ENCODE measurements at regions not wholly inside any gene's neighbourhood (a gene's known extent, or its start where the extent isn't known, plus 50 kb on each side); places are given as distances from the start of the nearest gene placed in this dataset.
"Not testable (repeated sequence)": the region's sequence is repeated elsewhere in the genome, so short reads cannot be mapped to it uniquely, and the experiment has no call there.

DNA sequence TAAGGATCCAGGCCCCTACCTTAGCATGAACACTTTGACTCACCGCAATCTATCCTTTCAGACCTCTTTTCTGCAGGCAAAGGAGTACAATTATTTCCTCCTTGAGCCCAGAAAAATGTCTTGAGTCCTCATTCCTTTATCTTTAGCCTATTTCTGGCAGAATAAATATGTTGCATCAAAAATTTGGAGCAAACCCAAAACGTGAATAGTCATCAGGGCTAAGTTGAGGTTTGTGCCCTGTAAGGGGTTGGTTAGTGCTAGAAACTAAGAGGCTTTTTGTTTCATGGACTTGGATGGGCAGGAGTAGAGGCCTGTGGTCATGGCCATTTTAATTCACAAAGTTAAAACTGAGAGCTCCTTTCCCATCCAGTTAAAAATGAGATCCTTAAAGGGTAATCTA lies 460.3 kb downstream of the GBA3 start:
- DNase-seq, result no peak

DNA sequence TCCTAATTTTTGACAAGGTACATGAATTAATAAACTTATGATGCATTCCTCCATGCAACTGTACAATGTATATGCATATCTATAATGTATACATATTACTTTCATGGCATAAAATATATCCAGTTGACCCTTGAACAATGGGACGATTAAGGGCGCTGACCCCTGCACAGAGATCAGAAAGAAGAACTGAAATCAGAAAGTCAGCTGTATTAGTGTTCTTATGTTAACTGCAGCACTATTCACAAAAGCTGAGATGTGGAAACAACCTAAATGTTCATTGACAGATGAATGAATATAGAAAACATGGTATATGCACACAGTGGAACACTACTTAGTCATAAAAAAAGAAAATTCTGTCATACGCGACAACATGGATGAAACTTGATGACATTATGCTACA lies 457.1 kb downstream of the GBA3 start:
- DNase-seq, result no peak

DNA sequence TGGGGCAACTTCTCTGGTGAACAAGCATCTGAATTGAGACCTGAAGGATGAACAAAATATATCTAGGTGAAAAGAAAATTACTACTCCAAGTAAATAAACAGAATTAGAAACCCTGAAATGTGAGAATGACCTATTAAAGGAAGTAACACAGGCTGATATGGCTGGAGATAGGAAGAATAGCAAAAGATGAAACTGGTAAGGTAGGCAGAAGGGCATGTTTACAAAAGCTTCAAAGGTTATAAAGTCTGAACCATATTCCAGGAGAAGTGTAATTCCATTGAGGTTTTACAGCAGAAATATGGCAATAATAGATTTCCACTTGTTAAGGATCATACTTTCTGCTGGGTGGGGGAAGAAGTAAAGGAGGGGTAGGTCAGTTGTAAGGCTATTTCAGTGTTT lies 452.0 kb downstream of the GBA3 start:
- DNase-seq, result no peak

DNA sequence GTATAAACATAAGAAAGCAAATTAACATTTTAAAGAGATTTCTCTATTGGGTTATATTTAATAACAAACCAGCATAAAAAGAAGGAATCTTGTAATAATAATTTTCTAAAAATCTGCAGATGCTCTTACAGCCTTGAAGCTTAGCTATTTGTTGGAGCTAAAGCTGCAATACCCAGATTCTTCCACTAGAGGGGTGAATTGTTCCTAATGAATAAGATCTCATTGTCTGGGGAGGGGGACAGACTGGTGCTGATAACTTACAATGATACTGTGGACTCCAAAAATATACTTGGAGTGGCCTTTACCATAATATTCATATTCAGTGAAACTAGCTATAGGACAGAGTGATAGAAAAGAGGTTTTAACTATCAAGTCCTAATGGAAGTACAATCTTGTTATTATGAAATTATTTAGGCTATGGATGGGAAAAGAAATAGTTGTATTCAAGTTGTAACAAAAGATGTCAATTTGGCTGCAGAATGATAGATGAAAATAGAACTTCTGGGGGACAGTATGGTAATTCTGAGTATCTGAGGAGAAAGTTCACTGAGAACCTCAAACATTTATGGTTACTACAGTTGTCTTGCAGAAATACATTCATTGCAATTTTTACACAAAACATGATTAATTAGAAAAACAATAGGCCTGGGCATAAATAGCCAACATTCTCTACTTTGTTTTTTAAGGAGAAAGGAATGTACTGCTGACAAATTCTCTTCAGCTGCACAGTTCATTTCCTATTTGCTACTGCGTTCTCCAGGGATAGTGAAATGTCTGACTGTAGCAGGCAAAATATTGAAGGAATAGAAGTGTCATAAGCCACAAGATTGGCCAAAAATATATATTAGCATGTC lies 443.3 kb downstream of the GBA3 start:
- DNase-seq, result no peak

DNA sequence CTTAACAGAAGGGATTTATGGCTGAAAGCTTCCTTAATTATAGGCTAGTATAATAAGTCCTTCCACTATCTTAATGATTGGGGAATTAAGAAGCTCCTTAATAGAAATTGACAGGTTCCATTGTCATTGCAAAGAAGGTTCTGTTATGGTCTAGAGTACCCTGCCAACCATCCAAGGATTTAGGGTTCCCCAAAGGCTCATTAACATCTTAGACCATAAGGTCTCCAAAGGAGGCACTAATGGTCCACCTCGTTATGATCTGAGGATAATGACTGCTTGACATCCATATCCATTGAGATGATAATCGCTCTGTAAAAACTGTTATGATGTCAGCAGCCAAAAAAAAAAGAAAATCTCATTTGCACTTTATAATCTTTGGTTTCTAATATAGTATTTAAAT lies 441.6 kb downstream of the GBA3 start:
- no peak for DNase-seq

DNA sequence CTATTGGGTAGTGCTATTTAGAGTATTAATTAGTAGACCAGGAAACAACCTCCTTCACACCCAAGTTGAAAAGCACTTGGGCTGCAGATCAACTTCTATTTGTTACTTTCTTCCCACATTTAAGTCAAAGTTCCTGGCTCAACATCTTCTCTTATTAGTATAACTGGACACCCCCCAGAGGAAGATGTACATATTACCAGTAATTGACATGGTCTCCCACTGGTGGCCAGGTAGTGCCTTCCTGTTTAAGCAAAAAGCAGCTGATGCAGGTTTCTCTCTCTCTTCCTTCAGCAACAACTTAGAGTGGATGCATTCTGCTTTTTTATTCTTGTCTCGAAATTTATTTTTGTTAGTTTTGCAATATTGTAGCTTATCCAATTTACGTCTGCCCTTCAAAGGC lies 438.1 kb downstream of the GBA3 start:
- DNase-seq, result no peak

DNA sequence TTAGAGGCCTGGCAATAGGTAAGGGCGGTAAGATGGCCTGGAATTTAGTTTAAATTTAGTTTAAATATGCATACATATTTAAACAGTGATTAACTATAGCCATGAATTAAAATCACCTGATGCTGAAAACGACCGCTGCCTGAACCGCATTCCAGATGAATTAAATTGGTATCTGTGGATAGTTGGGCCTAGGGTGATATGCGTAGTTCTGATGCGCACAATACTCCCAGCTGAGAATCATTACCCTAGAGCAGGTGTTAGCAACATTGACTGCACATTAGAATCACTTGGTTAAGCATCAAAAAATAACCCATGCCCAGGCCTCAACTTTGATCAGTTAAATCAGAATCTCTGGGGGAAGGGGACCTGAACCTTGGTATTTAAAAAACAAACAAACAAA lies 432.4 kb downstream of the GBA3 start:
- DNase-seq, result no peak

DNA sequence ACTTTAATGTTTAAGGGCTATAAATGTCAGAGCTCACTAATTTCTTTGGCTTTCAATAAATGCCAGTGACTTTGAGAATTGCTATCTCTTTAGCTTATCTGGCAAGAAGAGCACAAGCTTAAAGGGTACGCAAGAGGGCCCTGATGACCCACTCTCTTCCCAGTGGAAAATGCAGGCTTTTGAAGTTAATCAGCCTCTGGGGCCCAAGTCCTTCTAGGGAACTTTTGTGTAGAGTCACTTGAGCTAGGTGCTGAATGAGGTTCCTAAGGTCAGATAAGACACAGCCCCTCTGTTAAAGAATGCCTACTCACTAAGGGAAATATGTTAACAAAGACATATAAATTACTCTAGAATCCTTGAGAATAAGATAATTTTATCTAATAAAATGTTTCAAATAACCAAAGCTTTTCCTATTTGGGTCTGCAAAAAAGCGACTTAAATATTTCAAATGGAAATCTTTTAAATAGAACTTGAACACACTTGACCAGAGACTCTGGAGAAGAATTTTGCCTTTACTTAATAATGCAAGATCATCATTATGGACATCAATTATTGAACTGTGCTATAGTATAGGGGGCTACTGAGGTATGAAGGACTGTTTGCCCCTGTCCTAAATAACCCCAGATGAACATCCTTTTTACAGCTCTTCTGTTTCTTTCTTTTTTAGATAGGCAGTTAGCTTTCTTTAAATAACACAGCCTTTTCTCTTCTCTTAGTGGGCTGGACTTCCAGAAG lies 430.1 kb downstream of the GBA3 start:
- no peak for DNase-seq

DNA sequence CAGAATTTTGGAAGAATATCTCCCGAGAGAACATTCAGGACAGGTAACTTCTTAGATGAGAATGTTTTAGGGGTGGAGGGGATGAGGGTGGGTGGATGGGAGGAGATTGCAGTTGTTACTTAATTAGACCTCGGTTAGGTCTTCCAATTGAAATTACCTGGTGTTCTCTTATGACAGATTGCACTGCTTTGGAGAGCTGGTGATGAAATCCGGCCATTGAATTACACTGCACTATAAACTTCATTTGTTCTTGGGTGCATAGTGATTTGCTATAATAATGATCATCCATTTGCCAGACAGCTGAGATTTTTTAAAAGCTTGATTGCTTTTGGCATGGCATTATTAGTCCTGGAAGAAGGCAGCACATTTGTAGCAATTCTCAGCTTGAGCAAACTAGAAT lies 427.6 kb downstream of the GBA3 start:
- DNase-seq, result no peak

DNA sequence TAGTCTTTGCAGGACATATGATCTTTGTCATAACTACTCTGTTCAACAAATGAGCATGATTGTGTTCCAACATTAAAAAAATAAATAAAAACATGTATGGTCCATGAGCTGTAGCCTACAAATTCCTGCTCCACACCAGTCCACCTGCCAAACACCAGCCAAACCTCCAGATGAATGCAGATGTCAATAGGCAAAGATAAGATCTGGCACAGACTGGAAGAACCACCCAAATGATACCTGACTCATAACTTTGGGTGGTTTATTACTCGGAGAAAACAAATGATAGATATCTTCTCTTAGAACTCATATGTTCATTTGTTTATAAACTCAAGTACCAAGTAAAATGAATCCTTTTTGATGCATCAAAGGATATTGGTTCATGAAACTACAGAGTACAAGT lies 425.1 kb downstream of the GBA3 start:
- DNase-seq, result no peak

DNA sequence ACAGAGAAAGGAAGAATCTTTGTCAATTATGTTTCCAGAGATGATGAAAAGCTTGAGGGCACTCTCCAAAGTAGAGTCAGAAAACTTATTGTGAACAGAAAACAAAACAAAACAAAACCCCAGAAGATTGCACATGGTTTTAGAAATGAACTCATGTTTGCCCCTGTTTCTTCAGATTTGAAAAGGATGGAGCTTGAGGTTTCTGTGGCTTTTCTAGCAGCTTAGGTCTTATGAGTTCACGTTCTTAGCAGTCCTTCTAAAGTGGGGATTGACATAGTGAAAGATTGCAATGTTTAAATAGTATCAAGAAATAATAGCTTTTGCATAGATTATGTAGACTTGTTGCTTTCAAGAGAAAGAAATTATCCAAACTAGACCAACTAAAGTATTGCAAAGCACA lies 421.8 kb downstream of the GBA3 start:
- no peak for DNase-seq

DNA sequence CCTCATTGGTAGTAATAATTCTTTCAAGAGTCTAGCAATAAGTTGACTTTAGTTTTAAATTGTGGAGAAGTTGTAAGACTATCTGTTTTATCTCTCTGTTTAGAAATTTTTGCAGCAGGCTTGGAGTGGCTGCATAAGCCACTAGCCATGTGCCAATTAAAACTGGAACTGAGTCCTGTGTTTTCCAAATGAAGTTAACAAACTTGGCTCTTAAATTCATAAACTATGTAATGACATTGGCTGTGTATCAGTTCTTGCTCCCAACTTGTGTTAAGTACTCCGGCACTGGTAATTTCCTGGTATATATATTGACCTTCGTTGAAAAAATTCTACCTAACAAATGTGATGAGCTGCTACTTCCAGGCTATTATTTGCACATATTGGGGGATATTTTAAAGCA lies 420.4 kb downstream of the GBA3 start:
- no peak for DNase-seq

DNA sequence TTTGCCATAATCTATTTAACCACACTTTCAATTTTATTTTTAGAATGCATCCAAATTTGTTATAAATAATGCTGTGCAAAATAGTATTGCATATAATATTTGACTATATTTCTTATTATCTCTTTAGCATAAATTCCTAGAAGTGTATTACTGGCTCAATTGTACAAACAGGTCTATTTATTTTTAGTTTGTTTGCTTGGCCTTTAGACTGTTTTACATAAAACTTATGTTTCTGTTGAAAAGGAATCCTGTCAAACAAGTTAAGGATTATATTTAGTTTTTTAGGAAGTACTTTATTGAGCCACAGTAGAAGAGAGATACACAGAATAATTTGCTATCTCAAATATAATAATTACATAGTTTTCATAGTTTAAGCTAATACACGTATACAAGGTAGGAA lies 413.8 kb downstream of the GBA3 start:
- no peak for DNase-seq

DNA sequence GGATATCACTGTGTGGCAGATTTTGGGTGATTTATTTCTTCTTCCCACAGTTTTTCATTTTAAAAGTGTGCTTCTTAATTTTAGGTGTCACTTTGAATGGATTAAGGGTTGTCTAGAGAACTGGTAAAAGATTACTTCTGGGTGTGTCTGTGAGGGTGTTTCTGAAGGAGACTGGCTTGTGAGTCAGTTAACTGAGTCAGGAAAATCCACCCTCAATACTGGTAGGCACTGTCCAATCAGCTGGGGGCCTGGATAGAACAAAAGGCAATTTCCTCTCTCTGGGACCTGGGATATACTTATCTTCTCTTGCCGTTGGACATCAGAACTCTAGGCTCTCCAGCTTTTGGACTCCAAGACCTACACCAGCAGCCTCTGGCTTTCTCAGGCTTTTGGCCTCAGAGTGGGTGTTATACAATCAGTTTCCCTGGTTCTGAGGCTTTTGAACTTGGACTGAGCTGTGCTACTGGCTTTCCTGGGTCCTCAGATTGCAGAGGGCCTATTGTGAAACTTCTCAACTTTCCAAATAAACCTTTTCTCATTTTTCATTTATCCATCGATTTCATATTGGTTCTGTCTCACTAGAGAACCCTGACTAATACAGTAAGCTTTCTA lies 413.1 kb downstream of the GBA3 start:
- no peak for DNase-seq

DNA sequence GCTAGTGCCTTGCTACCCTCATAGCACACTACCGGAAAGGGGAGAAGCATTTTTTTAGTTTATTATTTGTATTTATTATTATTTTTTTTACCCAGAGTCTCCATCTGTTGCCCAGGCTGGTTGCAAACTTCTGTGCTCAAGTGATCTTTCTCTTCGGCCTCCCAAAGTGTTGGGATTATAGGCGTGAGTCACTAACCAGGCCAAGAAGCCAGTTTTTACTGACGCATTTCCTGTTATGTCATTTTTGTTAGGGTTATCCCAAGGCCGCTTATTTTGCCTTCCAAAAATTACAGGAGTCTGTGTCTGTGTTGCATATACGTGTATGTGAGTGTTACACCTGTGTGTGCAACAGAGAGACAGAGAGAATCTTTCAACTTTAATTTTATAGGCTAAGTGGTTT lies 404.5 kb downstream of the GBA3 start:
- no peak for DNase-seq

DNA sequence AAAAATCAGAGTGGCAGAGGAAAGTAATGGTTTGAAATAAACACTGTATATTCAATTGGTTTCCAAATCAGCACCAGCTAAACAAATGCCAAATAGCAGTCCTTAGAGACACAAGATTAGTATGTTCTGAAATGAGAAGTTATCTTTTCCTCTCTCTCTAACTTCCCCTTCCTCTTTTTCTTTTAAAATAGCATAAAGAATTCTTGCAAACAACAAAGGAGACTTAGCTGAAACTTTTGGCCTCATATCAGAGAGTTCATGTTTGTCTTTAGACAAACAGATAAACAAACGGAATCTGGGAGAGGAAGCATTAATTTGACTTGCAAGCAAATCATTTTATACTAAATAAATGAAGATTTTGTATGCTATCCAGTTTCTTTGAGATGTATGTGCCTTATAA lies 399.0 kb downstream of the GBA3 start:
- no peak for DNase-seq

DNA sequence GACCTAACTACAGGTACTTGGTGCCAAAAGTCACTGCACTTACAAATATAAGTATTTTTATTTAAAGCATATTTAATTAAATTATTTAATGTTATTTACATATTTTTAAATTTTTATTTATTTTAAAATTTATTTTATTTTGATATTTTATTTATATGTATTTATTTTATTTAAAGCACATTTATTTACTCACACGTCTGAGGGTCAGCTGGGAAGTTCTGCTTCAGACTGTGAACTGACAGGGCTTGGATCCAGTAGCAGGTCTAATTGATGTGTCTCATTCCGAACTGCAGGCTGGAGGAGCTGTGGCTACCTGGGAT lies 392.5 kb downstream of the GBA3 start:
- DNase-seq, result no peak

DNA sequence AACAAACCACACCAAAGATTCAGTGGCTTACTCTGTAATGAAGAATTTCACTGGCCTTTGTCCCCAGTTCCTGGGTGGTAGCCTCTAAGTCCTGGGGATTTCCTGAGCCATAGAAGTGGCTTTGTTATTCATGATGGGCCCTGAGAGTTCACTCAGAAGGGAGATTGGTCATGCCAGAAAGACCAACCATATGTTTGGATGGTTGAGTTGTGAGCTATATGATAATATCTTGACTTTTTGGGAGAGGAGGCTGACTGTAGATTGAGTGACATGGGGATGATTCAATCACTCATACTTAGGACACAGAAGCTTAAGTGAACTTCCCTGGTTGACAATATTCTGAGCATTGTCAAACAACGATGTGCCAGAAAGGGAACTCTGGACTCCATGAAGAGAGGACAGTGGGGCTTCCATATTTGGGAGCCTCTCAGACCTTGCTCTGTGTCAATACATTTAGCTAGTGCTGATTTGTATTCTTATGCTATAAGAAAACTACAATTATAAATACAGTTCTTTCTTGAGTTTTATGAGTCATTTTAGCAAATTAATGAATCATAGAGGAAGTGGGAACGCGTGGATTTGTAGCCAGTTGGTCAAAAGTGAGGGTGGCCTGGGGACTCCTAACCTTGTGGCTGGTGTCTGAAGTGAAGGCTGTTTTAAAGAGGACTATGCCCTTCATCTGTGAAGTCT lies 392.0 kb downstream of the GBA3 start:
- DNase-seq, result no peak

DNA sequence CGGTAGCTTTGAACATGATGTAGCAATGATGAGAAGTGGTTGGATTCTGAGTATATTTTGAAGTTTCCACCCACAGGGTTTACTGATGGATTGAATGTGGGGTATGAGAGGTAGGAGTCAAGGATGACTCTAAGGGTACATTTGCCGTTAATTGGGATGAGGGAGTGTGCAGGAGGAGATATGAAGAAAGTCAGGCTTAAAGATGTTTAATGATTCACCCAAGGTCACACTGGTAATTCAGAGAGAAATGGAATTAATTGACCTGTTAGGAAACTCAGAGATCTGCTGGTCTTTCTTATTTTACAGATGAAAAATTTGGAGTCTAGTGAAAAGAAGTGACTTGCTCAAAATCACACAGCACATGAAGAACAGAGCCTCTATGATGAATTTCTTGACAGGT lies 390.7 kb downstream of the GBA3 start:
- DNase-seq, result no peak

DNA sequence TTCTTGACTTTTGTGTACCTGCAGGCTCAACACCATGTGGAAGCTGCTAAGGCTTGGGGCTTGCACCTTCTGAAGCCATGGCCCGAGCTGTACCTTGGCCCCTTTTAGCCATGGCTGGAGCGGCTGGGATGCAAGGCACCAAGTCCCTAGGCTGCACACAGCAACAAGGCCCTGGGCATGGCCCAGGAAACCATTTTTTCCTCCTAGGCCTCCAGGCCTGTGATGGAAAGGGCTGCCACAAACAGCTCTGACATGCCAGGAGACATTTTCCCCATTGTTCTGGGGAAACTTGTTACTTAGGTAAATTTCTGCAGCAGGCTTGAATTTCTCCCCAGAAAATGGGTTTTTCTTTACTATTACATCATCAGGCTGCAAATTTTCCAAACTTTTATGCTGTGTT lies 387.4 kb downstream of the GBA3 start:
- DNase-seq, result not testable (repeated sequence)

DNA sequence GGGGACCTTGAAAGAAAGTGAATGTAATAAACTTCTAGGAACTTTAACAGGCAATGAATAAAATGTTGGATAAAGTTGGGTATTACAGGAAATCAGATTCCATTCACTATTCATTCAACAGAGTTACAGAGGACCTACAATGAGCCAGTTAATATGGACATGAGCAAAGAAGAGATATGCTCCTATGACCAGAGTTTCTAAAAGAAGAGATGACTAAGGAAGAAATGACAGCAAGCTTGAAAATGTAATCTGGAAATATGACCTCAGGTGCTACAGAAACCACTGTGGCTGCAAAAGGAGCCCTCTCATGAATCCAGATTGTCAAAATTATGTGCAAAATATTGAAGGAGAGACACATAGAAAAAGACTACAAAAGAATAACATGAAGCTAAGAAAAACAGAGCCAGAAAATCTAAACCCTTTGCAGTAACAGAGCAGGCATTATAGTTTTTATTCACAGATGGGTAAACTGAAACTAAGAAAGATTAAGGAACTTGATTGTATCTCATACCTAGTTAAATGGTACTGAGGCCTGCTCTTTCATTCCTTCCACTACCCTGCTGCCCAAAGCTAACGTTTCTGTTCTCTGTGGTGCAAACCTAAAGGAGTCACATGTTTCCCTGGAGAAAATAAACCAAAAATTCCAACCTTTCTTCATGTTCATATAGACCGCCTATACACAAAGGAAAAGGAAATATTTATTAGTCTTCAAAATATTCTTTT lies 378.3 kb downstream of the GBA3 start:
- DNase-seq, result no peak

DNA sequence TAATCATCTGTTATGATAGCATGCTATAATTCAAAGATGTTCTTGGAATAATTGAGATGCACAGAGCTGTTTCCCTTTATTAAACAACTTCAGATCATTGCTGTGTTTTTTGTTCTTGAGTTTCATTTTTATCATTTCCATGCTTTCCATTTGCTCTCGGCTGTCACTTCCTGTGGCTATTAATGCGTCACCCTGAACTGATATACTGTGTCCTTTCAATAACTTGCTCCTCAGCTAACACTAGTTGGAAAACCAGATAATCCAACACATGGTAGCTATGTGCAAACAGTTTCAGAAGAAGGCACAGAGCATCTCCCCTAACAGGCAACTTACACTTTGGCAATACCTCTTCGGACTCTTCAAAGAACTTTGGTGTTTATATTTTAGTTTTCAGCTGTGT lies 376.0 kb downstream of the GBA3 start:
- DNase-seq, result no peak

DNA sequence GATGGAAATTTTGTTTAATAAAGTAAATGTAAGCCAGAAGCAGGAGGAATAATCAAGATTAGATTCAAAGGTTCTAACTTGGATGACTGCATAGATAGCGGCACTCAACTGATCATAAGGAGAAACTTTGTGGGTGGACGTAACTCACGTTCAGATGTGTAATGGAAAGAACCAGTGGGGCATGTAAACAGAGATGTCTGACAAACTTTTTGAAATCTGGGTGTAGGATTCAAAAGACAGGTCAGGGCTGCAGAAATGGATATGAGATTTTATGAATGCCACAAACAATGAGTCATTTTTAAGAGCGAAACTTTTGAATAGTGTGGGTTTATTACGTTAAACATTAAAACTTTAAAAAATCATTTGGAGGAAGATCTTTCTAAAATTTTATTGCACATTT lies 375.6 kb downstream of the GBA3 start:
- no peak for DNase-seq

Data from CD4-positive, alpha-beta T cell treated with Interleukin-15 for 1 hour (primary cell).